Dermis microvascular lymphatic vessel endothelial cell (primary cell): ENCODE measurements at regions not wholly inside any gene's neighbourhood (a gene's known extent, or its start where the extent isn't known, plus 50 kb on each side); places are given as distances from the start of the nearest gene placed in this dataset.
"Not testable (repeated sequence)": the region's sequence is repeated elsewhere in the genome, so short reads cannot be mapped to it uniquely, and the experiment has no call there.

Experiments used
- DNase-seq, 2 donors: peaks; one replicate each; pipeline versions ENCODE4 v3.0.0 to v3.0.0-alpha.2; 2010; ENCODE audit warnings: low read depth in 2 of 2

DNA sequence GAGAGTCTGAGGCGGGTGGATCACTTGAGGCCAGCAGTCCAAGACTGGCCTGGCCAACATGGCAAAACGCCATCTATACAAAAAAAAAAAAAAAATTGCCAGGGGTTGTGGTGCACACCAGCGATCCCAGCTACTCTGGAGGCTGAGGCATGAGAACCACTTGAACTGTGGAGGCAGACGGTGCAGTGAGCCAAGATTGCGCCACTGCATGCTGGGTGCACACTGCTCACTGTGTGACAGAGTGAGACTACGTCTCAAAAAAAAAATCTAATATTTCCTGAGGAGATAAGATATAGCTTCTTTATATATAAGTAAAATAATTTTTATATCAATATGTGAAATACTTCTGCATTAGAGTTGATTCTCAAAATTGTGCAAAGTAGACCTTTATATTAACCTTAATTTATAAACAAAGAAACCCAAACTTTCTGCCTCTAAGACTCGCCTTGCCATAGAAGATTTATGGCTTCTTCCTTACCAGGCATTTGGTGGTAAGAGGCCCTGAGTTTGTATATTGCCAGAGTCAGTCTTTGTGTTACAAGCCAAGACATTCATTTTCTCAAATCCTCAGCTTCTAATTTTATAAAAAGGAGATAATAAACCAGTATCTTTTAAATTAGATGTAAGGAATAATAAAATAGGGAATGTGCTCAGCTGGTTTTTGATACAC is 1226.7 kb downstream of the FLRT2 start:
- no peak for DNase-seq

GRCh38 chr14:86750488-86750887 is 1220.5 kb downstream of the FLRT2 start:
- DNase-seq = not testable (repeated sequence)

DNA sequence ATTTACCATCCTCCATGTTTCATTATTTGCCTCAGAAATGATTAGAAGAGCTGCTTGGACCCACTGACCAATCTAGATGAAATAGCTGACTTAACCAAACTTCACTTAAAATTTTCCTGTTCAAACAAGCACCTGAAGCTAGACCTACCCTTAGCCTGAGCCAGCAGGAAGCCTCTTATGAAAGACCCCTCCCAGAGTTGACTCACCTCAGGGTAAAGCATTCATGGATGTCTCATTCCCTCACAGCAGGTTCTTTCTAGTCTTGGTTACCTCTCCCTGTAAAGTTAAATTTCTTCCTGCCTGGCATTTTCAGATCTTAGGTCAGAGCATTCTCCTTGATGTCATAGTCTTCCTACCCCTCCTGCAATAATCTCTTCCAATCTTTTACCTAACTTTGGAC is 1209.8 kb downstream of the FLRT2 start:
- no peak for DNase-seq

DNA sequence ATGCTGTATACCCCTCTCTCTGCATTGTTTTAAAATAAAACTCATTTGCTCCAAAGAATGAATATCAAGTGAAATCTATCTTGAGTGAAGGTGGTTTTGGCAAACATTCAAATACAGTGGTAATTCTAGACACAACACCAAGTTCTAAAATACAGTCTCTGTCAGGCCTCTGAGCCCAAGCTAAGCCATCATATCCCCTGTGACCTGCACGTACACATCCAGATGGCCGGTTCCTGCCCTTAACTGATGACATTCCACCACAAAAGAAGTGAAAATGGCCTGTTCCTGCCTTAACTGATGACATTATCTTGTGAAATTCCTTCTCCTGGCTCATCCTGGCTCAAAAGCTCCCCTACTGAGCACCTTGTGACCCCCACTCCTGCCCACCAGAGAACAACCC is 1201.5 kb downstream of the FLRT2 start:
- not testable (repeated sequence) for DNase-seq

DNA sequence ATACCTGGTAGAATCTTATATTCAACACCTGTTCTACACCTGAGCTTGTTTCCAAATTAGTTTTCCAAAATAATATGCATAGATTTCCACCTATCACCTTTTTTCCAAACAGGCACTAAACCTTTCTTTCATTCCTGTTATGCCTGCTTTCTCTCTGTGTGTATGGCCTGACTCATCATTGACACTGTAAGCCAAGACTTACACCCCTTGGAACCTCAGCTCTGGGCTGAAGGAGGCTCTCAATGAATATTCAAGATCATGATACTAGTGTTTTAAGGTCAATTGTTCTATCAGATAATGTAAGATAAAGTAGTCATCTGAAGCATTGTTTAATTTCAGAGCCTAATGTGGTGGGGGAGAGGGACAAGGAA is 1193.3 kb downstream of the FLRT2 start:
- DNase-seq = no peak

- no peak for DNase-seq
These were observed 1192.8 kb downstream of the FLRT2 start for GRCh38 chr14:86722612-86723253.

- no peak for DNase-seq
These were observed 1184.6 kb downstream of the FLRT2 start for GRCh38 chr14:86714575-86714974.

DNA sequence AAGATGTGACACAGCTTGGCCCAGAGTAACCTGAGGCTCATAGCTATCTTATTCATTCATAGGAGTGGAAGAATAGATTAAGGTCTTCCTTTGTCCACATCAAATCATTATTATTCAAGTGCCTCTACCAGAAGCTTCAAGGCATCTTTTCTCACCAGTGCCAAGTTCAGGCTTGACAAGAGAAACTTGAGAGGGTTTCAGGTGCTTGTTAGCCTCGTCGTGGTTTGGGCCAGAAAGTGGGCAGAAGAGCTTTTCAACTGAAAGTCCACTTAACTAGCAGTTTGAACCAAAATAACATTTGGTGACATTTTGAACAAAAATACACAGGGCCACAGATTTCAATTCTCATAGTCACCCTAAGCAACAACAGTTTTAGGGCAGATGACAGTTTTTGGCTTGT is 1184.2 kb downstream of the FLRT2 start:
- no peak for DNase-seq

- DNase-seq = no peak
These were observed 1182.8 kb downstream of the FLRT2 start for GRCh38 chr14:86712727-86713126.

GRCh38 chr14:86712176-86712575 is 1182.2 kb downstream of the FLRT2 start:
- DNase-seq = no peak

- no peak for DNase-seq
These were observed 1178.9 kb downstream of the FLRT2 start for GRCh38 chr14:86708846-86709339.

GRCh38 chr14:86707071-86707470 is 1177.1 kb downstream of the FLRT2 start:
- DNase-seq = no peak

- no peak for DNase-seq
These were observed 1153.6 kb downstream of the FLRT2 start for GRCh38 chr14:86683561-86683960.

GRCh38 chr14:86675059-86675458 is 1145.1 kb downstream of the FLRT2 start:
- no peak for DNase-seq

- no peak for DNase-seq
These were observed 1143.6 kb downstream of the FLRT2 start for GRCh38 chr14:86673523-86673969.

GRCh38 chr14:86672080-86672479 is 1142.1 kb downstream of the FLRT2 start:
- no peak for DNase-seq

DNA sequence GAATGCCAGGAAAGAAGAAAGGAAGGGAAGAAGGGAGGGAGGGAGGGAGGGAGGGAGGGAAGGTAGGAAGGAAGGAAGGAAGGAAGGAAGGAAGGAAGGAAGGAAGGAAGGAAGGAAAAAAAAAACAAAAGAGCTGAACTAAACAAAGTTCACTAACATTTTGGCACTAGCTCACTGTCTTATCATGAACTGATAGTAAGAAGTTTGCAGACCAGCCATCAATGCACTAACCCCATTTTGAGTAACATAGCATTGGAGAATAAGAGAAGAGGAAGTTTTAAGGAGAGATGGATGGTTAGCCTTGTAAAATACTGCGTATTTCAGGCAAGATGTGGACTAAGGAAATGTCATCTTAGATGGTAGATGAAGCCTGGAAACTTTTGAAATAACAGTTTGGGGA is 1136.0 kb downstream of the FLRT2 start:
- no peak for DNase-seq

- no peak for DNase-seq
These were observed 1132.4 kb downstream of the FLRT2 start for GRCh38 chr14:86662334-86662733.

DNA sequence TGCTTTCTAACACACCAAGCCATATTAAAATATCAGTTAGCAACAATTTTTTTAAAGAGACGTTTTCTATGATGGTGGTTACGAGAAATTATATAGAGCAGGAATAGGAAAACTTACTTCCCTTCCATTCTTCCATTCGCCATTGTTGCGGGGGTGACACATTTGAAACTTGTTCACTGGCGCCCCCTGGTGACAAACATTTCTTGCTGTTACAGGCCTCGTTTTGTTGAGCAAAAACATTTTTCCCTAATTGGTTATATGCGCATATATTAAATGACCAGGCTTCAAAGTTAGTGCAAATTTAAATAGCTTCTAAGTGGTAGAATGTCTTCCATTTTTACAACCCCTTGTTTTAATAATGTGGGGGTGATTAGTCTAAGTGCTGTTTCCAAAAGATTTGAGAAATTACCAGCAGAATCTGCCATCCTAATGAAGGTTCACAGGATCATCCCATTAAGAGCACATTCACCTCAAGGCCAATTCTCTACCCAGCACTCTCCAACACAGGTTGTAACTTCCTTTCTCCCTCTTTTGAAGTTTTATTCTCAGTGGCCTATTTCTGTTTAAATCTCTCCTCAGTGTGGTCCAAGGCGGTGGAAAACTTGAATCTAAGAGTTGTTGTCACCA is 1124.7 kb downstream of the FLRT2 start:
- peak; percentile 21 to 29 for DNase-seq

GRCh38 chr14:86652526-86652925 is 1122.6 kb downstream of the FLRT2 start:
- DNase-seq = no peak

- no peak for DNase-seq
These were observed 1117.0 kb downstream of the FLRT2 start for GRCh38 chr14:86646696-86647690.

DNA sequence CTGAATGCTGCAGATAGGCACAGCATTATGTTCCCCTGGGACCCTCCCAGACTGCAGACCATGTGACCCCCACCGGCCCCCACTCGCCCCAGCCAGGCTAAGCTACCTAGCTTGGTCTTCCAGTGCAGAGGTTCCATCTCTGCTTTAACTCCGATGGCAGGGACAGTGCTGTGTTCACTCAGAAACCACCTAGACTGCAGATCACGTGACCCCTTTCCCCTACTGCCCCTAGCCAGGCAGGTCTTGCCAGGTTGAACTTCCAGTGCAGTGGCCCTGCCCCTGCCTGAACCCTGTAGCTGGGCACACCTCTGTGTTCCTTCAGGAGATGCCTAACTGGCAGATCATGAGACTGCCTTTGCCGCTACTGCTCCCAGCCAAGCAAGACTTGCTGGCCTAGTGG is 1116.2 kb downstream of the FLRT2 start:
- no peak for DNase-seq
